Neural cell (in vitro differentiated cells): ENCODE measurements at regions not wholly inside any gene's neighbourhood (a gene's known extent, or its start where the extent isn't known, plus 50 kb on each side); places are given as distances from the start of the nearest gene placed in this dataset.

Experiments used
- CTCF ChIP-seq: fragments of 450-650 bp; IDR thresholded peaks from 2 replicates; pipeline ENCODE4 v1.5.1; 2014; ENCODE audit warnings: antibody characterized with exemption, mild to moderate bottlenecking, moderate library complexity; ENCODE audit not compliant: poor library complexity, severe bottlenecking
- EP300 ChIP-seq: fragments of 450-650 bp; conservative IDR thresholded peaks from 2 replicates; pipeline ENCODE4 v1.6.1; 2014; ENCODE audit warnings: antibody characterized with exemption, mild to moderate bottlenecking, moderate library complexity; ENCODE audit not compliant: poor library complexity, severe bottlenecking
- EZH2 ChIP-seq: fragments of 200-600, 300-800 bp; shearing (Covaris generic), sonication (generic); IDR thresholded peaks from 2 replicates; pipeline ENCODE4 v1.6.1; 2014; ENCODE audit warnings: antibody characterized with exemption, low read length, borderline replicate concordance, mild to moderate bottlenecking; ENCODE audit not compliant: insufficient read depth, poor library complexity, severe bottlenecking

DNA sequence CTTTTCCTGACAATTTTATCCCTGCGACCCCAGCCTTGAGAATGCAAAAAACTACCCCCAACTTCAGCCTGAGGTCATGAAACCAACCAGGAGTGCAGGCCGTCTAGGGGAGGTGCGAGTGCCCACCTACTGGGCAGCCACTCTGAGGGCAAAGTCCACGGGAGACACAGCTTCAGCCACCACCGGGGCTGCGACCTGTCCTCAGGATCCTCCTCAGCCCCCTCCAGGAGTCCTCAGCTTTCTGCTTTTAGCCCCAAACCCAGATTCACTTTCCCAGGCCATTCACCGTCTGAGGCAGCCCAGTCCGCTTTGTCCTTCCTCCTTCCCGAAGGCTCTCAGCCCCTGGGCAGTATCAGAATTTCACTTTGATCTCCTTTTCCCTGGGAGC, 210.2 kb upstream of the TNP1 start:
- TF ChIP-seq EP300 (no peak), EZH2 (no peak), CTCF (no peak)
